ENCODE measurements at regions not wholly inside any gene's neighbourhood (a gene's known extent, or its start where the extent isn't known, plus 50 kb on each side); places are given as distances from the start of the nearest gene placed in this dataset.

GRCh38 chr3:182139627-182140357, 428.1 kb downstream of the SOX2 start:
- no peak for DNase-seq (ENCODE audit: low read depth, low spot score)
- no TSS peak for BruUV-seq (replicated peaks)
- no peaks in the 10 kb centered on the region for H3K9me3 ChIP-seq (ENCODE audit: control insufficient read depth, insufficient read depth, low read depth, low read length)
- in situ Hi-C loops (cut with HindIII; ENCODE audit: low pct_unique_long_range_greater_than_20kb, low sequenced_read_pairs), result no loop called here
- ChIA-PET CTCF (interaction anchor here (0.7 kb wide), 1 partner anchor 439 kb away, joined by 3 read pairs; no protein-coding TSS in a partner anchor), POLR2A (no interaction called here)
- no peak overlapping the region for H3K27ac ChIP-seq (ENCODE audit: low read length)
- no peak; the same call in 1 of the 2 replicates for ATAC-seq
- no peaks in the 10 kb centered on the region for H3K36me3 ChIP-seq (ENCODE audit: control insufficient read depth, insufficient read depth, low read length)
- no peak overlapping the region for H3K4me3 ChIP-seq (ENCODE audit: low read depth in 2 of 2, low read length in 2 of 2)
- no peaks in the 10 kb centered on the region for H3K4me1 ChIP-seq (ENCODE audit: control insufficient read depth, insufficient read depth, low read length)
- intact Hi-C loops (cut with micrococcal nuclease; ENCODE audit: unreplicated experiment), result no loop called here
- TF ChIP-seq REST (IDR thresholded peaks at IDR 0.05; ENCODE audit: insufficient read depth in 1 of 2, low read depth in 2 of 2, low read length in 1 of 2) (no peak), CTCF (IDR thresholded peaks at IDR 0.05) (peak; percentile 34), SIN3A (IDR thresholded peaks at IDR 0.05; ENCODE audit: borderline replicate concordance, insufficient read depth, low read depth, low read length) (no peak), TCF7L2 (IDR thresholded peaks at IDR 0.05; ENCODE audit: low read depth, low read length) (peak; percentile 73), POLR2AphosphoS5 (IDR thresholded peaks at IDR 0.05; ENCODE audit: low read depth, low read length) (no peak)
- no peaks in the 10 kb centered on the region for H3K27me3 ChIP-seq (ENCODE audit: control insufficient read depth, insufficient read depth, low read length)

- ATAC-seq, result no peak
- intact Hi-C loops (cut with micrococcal nuclease; ENCODE audit: unreplicated experiment) (no loop called here), in situ Hi-C loops (cut with HindIII; ENCODE audit: low pct_unique_long_range_greater_than_20kb, low sequenced_read_pairs) (no loop called here)
- TF ChIP-seq POLR2AphosphoS5 (IDR thresholded peaks at IDR 0.05; ENCODE audit: low read depth, low read length), result no peak
- no peak for TF ChIP-seq SIN3A (IDR thresholded peaks at IDR 0.05; ENCODE audit: borderline replicate concordance, insufficient read depth, low read depth, low read length)
- no peak for TF ChIP-seq TCF7L2 (IDR thresholded peaks at IDR 0.05; ENCODE audit: low read depth, low read length)
- no peak for TF ChIP-seq CTCF (IDR thresholded peaks at IDR 0.05)
- no peak for TF ChIP-seq REST (IDR thresholded peaks at IDR 0.05; ENCODE audit: insufficient read depth in 1 of 2, low read depth in 2 of 2, low read length in 1 of 2)
- H3K36me3 ChIP-seq (ENCODE audit: control insufficient read depth, insufficient read depth, low read length), result no peaks in the 10 kb centered on the region
- DNase-seq (ENCODE audit: low read depth, low spot score), result no peak
- BruUV-seq (replicated peaks), result no TSS peak
- H3K27me3 ChIP-seq (ENCODE audit: control insufficient read depth, insufficient read depth, low read length), result no peaks in the 10 kb centered on the region
- H3K27ac ChIP-seq (ENCODE audit: low read length), result no peak overlapping the region
- no peak overlapping the region for H3K4me3 ChIP-seq (ENCODE audit: low read depth in 2 of 2, low read length in 2 of 2)
- ChIA-PET POLR2A (no interaction called here), CTCF (interaction anchor here (0.6 kb wide), 2 partner anchors 407 to 441 kb away, joined by 3 to 4 read pairs; no protein-coding TSS in a partner anchor)
- H3K4me1 ChIP-seq (ENCODE audit: control insufficient read depth, insufficient read depth, low read length), result no peaks in the 10 kb centered on the region
- no peaks in the 10 kb centered on the region for H3K9me3 ChIP-seq (ENCODE audit: control insufficient read depth, insufficient read depth, low read depth, low read length)
Observed at GRCh38 chr3:182142928-182143327, 431.2 kb downstream of the SOX2 start.

Data from Panc1 (cell line).